RWPE1 (cell line): ENCODE measurements at regions not wholly inside any gene's neighbourhood (a gene's known extent, or its start where the extent isn't known, plus 50 kb on each side); places are given as distances from the start of the nearest gene placed in this dataset.

Experiments
- CTCF ChIA-PET: fragments of 350-600 bp; sonication (Branson Sonifier 250); formaldehyde crosslinking; extraction: SDS; loops from one replicate; lab custom pipeline; 2021; lab: Yijun Ruan, JAX
- POLR2A ChIA-PET: fragments of 400-600 bp; formaldehyde crosslinking; extraction: SDS; loops from one replicate; lab custom pipeline; 2020; ENCODE audit warnings: antibody characterized with exemption; ENCODE audit not compliant: low non-redundant PET; lab: Yijun Ruan, JAX
- DNase-seq: peaks from one replicate; pipeline ENCODE4 v3.0.0; 2012; ENCODE audit warnings: low spot score
- H3K27ac ChIP-seq: fragments of 450-650 bp; 2 replicates; pipeline ENCODE4 v1.5.1; 2017
- TF ChIP-seq, protein P1 (sequence below): fragments of 450-650 bp; conservative IDR thresholded peaks from 2 replicates; pipeline ENCODE4 v1.5.1; 2017; ENCODE audit warnings: low read depth, mild to moderate bottlenecking

DNA sequence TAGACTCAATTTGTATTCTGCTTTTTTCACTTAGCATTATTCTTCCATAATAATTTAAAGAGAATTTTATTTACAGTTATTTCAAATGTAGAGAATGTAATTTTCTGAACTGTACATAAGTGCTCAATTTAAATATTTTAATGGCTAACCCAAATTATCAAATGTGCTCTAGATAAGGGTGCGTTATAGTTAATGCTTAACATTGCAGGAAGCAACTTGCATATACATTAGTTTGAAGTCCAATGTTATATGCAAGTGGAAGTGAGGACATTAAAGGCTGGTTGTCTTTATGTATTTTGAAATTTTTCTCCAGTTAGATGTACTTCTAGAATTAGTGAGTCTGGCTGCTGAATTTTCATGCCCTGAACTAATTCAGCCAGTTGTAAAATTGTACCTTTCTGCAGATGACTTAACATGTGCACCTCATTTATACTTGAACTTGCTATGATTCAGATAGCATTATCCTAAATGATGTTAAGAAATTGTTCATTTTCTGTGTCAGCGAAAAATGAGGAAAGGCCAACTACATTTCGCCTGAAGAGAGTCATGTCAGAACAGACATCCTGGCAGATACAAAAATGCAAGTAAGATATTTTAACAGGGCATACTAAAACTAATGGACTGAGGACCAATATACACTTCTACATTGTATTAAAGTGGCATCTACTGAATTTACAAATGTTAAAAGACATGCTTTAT is 59.2 kb upstream of the GAREM1 start:
- ChIA-PET POLR2A (no interaction called here), CTCF (no interaction called here)
- TF ChIP-seq, protein P1, sequence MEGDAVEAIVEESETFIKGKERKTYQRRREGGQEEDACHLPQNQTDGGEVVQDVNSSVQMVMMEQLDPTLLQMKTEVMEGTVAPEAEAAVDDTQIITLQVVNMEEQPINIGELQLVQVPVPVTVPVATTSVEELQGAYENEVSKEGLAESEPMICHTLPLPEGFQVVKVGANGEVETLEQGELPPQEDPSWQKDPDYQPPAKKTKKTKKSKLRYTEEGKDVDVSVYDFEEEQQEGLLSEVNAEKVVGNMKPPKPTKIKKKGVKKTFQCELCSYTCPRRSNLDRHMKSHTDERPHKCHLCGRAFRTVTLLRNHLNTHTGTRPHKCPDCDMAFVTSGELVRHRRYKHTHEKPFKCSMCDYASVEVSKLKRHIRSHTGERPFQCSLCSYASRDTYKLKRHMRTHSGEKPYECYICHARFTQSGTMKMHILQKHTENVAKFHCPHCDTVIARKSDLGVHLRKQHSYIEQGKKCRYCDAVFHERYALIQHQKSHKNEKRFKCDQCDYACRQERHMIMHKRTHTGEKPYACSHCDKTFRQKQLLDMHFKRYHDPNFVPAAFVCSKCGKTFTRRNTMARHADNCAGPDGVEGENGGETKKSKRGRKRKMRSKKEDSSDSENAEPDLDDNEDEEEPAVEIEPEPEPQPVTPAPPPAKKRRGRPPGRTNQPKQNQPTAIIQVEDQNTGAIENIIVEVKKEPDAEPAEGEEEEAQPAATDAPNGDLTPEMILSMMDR, result no peak
- DNase-seq, result no peak
- no peak overlapping the region for H3K27ac ChIP-seq

DNA sequence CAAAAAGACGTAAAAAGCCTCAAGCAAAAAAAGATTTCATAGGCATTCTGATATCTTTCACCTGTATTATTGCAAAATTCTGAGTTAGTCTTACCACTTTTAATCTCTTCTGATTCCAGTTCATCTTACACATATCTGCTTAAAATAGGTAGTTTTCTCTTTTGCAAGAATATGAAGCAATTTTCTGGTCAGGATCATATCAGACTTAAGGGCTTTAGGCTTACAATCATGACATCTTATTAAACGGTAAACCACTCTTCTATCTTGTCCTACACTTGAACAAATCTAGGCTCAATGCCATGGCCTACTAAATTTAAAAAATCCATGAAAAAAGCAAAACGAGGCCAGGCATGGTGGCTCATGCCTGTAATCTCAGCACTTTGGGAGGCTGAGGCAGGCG is 50.1 kb upstream of the GAREM1 start:
- DNase-seq, result no peak
- TF ChIP-seq, protein P1, result no peak
- no peak overlapping the region for H3K27ac ChIP-seq
- ChIA-PET CTCF (interaction anchor here (0.7 kb wide), 2 partner anchors 14 to 523 kb away, joined by 3 read pairs; no protein-coding TSS in a partner anchor), POLR2A (no interaction called here)
